Ishikawa (cell line): ENCODE measurements at regions not wholly inside any gene's neighbourhood (a gene's known extent, or its start where the extent isn't known, plus 50 kb on each side); places are given as distances from the start of the nearest gene placed in this dataset.
A peak's percentile ranks its signal among the peaks of the same experiment; 100 is the strongest.

Experiments
- CEBPB ChIP-seq: IDR thresholded peaks from 2 replicates; pipeline ENCODE4 v1.6.1; 2012
- CREB1 ChIP-seq: IDR thresholded peaks from 2 replicates; pipeline ENCODE4 v1.6.1; 2012; ENCODE audit warnings: low read depth
- EGR1 ChIP-seq: IDR thresholded peaks from 2 replicates; pipeline ENCODE4 v1.6.1; 2012
- EP300 ChIP-seq: IDR thresholded peaks from 2 replicates; pipeline ENCODE4 v1.6.1; 2012; ENCODE audit warnings: borderline replicate concordance
- FOXM1 ChIP-seq: IDR thresholded peaks from 2 replicates; pipeline ENCODE4 v1.6.1; 2012; ENCODE audit warnings: low read depth, borderline replicate concordance
- NFIC ChIP-seq: IDR thresholded peaks from 2 replicates; pipeline ENCODE4 v1.6.1; 2012
- RAD21 ChIP-seq: IDR thresholded peaks from 2 replicates; pipeline ENCODE4 v1.6.1; 2012; ENCODE audit warnings: low read depth
- TAF1 ChIP-seq: IDR thresholded peaks from 2 replicates; pipeline ENCODE4 v1.6.1; 2012; ENCODE audit warnings: low read depth, mild to moderate bottlenecking
- TCF12 ChIP-seq: IDR thresholded peaks from 2 replicates; pipeline ENCODE4 v1.6.1; 2012; ENCODE audit warnings: low read depth
- TEAD4 ChIP-seq: IDR thresholded peaks from 2 replicates; pipeline ENCODE4 v1.6.1; 2012
- YY1 ChIP-seq: IDR thresholded peaks from 2 replicates; pipeline ENCODE4 v1.6.1; 2012; ENCODE audit warnings: low read depth
- ZBTB7A ChIP-seq: IDR thresholded peaks from 2 replicates; pipeline ENCODE4 v1.6.1; 2012; ENCODE audit warnings: low read depth
- TF ChIP-seq, protein P1 (sequence below): IDR thresholded peaks from 2 replicates; pipeline ENCODE4 v1.6.1; 2012
- TF ChIP-seq, protein P2 (sequence below): IDR thresholded peaks from 2 replicates; pipeline ENCODE4 v1.6.1; 2012; ENCODE audit warnings: low read depth, mild to moderate bottlenecking
- TF ChIP-seq, protein P3 (sequence below): IDR thresholded peaks from 2 replicates; pipeline ENCODE4 v1.6.1; 2012

DNA sequence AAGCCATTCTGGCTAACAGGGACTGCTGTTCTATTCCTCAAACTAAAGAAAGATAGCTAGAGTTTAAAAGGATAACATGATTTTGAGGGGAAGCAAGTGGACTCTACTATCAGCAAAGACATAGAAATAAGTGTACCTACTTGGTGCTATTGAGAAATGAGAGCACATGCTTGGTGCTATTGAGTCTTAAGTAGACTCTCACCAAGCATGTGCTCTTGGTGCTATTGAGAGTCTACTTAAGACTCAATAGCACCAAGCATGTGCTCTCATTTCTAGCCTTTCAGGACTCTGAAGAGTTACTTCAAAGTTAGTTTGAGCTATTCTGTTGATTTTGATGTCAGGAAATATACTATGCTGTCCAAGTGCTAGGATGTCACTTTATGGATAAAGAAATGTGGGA, 733.0 kb upstream of the ZWINT start:
- TF ChIP-seq, protein P1, sequence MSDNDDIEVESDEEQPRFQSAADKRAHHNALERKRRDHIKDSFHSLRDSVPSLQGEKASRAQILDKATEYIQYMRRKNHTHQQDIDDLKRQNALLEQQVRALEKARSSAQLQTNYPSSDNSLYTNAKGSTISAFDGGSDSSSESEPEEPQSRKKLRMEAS: no peak
- TF ChIP-seq CEBPB: no peak
- no peak for TF ChIP-seq TEAD4
- TF ChIP-seq EP300: no peak
- no peak for TF ChIP-seq FOXM1

DNA sequence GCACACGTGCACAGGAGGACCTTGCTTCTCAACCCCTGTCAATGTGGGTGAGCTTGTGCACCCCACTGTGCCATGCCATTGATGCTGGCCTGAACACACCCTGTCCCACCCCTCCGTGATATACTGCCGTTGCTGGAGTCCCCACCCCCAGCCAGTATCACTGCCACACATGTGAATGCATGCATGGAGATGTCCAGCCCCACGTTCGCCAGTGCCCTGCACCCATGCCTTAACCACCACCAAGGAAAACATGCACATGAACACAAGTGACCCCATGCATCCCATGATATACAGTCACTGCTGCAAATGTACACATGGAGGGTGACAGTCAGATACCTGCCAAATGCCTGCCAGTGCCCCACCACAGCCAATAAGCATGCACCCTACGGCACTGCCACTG, 692.5 kb upstream of the ZWINT start:
- no peak for TF ChIP-seq EP300
- TF ChIP-seq CREB1: no peak
- TF ChIP-seq RAD21: no peak
- no peak for TF ChIP-seq TEAD4
- TF ChIP-seq NFIC: no peak
- no peak for TF ChIP-seq FOXM1
- TF ChIP-seq YY1: no peak
- no peak for TF ChIP-seq CEBPB
- TF ChIP-seq EGR1: no peak

DNA sequence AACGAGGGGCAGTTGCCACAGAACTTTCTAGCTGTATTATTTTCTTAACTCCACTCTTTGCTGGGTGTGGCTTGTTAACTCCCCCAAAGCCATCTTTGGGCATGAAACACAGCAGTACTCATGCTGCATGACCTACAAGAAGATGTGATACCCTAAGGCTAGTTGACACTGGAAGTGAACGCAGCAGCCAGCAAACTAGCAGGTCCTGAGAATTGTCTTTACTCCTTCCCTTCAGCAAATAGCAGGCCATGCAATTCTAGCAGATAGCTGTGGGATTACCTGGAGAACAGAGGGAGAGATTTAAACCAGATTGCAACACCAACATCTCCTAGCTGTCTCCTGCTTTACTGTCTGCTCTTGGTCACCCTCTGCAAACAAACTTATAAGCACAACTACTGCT, 688.0 kb upstream of the ZWINT start:
- TF ChIP-seq YY1 (no peak), ZBTB7A (no peak), CREB1 (no peak), RAD21 (no peak), EP300 (no peak), TAF1 (no peak), TEAD4 (no peak), TCF12 (no peak), EGR1 (no peak), NFIC (no peak), FOXM1 (no peak), CEBPB (no peak)
- TF ChIP-seq, protein P1: no peak
- TF ChIP-seq, protein P2, sequence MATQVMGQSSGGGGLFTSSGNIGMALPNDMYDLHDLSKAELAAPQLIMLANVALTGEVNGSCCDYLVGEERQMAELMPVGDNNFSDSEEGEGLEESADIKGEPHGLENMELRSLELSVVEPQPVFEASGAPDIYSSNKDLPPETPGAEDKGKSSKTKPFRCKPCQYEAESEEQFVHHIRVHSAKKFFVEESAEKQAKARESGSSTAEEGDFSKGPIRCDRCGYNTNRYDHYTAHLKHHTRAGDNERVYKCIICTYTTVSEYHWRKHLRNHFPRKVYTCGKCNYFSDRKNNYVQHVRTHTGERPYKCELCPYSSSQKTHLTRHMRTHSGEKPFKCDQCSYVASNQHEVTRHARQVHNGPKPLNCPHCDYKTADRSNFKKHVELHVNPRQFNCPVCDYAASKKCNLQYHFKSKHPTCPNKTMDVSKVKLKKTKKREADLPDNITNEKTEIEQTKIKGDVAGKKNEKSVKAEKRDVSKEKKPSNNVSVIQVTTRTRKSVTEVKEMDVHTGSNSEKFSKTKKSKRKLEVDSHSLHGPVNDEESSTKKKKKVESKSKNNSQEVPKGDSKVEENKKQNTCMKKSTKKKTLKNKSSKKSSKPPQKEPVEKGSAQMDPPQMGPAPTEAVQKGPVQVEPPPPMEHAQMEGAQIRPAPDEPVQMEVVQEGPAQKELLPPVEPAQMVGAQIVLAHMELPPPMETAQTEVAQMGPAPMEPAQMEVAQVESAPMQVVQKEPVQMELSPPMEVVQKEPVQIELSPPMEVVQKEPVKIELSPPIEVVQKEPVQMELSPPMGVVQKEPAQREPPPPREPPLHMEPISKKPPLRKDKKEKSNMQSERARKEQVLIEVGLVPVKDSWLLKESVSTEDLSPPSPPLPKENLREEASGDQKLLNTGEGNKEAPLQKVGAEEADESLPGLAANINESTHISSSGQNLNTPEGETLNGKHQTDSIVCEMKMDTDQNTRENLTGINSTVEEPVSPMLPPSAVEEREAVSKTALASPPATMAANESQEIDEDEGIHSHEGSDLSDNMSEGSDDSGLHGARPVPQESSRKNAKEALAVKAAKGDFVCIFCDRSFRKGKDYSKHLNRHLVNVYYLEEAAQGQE: no peak
- TF ChIP-seq, protein P3, sequence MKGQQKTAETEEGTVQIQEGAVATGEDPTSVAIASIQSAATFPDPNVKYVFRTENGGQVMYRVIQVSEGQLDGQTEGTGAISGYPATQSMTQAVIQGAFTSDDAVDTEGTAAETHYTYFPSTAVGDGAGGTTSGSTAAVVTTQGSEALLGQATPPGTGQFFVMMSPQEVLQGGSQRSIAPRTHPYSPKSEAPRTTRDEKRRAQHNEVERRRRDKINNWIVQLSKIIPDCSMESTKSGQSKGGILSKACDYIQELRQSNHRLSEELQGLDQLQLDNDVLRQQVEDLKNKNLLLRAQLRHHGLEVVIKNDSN: no peak

DNA sequence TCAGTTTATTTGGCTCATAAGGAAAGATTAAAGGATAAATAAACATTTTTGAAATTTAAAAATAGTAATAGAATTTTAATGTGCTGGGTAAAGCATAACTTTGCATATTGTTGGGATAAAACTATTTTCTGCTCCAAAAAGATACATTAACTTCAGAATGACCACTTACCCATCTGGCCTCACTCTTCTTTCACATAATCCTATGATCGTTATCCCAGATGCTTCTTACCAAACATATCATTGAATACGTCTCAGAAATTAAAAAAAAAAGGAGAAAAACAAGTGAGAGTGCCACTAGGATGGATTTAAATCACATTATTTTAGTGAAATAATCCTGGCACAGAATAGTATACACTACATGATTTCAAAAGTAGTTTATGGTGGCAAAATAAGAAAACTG, 677.5 kb upstream of the ZWINT start:
- TF ChIP-seq TAF1 (no peak), RAD21 (no peak), TEAD4 (no peak), EP300 (no peak), CREB1 (no peak), YY1 (no peak), FOXM1 (no peak), CEBPB (no peak), ZBTB7A (no peak), EGR1 (no peak), TCF12 (no peak), NFIC (no peak)
- TF ChIP-seq, protein P2: no peak
- TF ChIP-seq, protein P1: no peak
- TF ChIP-seq, protein P3: no peak

DNA sequence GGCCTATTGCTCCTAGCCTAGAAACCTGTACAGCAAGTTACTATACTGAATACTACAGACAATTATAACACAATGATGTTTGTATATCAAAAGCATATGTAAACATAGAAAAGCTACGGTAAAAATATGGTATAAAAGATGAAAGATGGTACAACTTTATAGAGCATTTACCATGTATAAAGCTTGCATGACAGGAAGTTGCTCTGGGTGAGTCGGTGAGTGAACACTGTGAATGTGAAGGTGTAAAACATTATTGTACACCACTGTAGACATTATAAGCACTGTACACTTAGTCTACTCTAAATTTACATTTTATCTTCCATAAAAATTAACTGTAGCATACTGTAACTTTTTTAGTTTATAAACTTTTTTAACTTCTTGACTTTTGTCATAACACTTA, 674.3 kb upstream of the ZWINT start:
- no peak for TF ChIP-seq YY1
- TF ChIP-seq NFIC: no peak
- TF ChIP-seq, protein P1: no peak
- TF ChIP-seq, protein P3: no peak
- TF ChIP-seq RAD21: no peak
- no peak for TF ChIP-seq CREB1

DNA sequence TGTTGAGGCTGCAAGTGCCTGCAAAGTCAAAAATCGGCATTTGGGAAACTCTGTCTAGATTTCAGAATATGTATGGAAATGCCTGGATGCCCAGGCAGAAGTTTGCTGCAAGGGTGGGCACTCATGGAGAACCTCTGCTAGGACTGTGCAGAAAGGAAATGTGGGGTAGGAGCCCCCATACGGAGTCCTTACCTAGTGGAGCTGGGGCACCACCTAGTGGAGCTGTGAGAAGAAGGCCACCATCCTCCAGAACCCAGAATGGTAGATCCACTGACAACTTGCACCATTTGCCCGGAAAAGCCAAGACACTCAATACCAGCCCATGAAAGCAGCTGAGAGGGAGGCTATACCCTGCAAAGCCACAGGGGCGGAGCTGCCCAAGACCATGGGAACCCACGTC, 671.2 kb upstream of the ZWINT start:
- peak; percentile 23; the same call in 1 of the 2 replicates for TF ChIP-seq RAD21
